Esophagus (tissue), 2 donors: ENCODE measurements at regions not wholly inside any gene's neighbourhood (a gene's known extent, or its start where the extent isn't known, plus 50 kb on each side); places are given as distances from the start of the nearest gene placed in this dataset.
"Not testable (repeated sequence)": the region's sequence is repeated elsewhere in the genome, so short reads cannot be mapped to it uniquely, and the experiment has no call there.

Source experiments
- H3K27ac ChIP-seq, 2 donors: one replicate each; pipeline ENCODE4 v1.5.1; 2013; ENCODE audit warnings: low read depth in 2 of 2, mild to moderate bottlenecking in 2 of 2, inconsistent platforms in 1 of 2, low read length in 1 of 2, moderate library complexity in 1 of 2
- H3K27me3 ChIP-seq, 2 donors: one replicate each; pipeline ENCODE4 v1.6.1; 2013; ENCODE audit warnings: low read length in 2 of 2, control low read depth in 1 of 2, mild to moderate bottlenecking in 1 of 2; ENCODE audit not compliant: insufficient read depth in 2 of 2, control insufficient read depth in 1 of 2
- H3K36me3 ChIP-seq, 2 donors: one replicate each; pipeline ENCODE4 v1.6.1; 2013; ENCODE audit warnings: low read length in 1 of 2; ENCODE audit not compliant: control insufficient read depth in 2 of 2, insufficient read depth in 2 of 2
- H3K4me1 ChIP-seq, 2 donors: one replicate each; pipeline ENCODE4 v1.6.1; 2013; ENCODE audit warnings: low read length in 1 of 2; ENCODE audit not compliant: control insufficient read depth in 2 of 2, insufficient read depth in 2 of 2
- H3K4me3 ChIP-seq, 2 donors: one replicate each; pipeline ENCODE4 v1.5.1; 2013; ENCODE audit warnings: low read length in 2 of 2, mild to moderate bottlenecking in 2 of 2, low read depth in 1 of 2, moderate library complexity in 1 of 2
- H3K9me3 ChIP-seq, 2 donors: one replicate each; pipeline ENCODE4 v1.6.1; 2013; ENCODE audit warnings: mild to moderate bottlenecking in 2 of 2, low read depth in 1 of 2, low read length in 1 of 2, moderate library complexity in 1 of 2; ENCODE audit not compliant: control insufficient read depth in 2 of 2, insufficient read depth in 1 of 2
- WGBS, 2 donors: extraction: QIAGEN DNeasy Blood & Tissue Kit; methylation state at CpG; one replicate each; pipeline ENCODE4 v1.1.7; 2013; 5-methylcytosine and 5-hydroxymethylcytosine counted together
- donor health status: healthy with polysubstance abuse.
- donor health status: Bipolar disorder and iron deficiency.

- H3K36me3 ChIP-seq: no peaks in the 10 kb centered on the region
- WGBS, 2 donors: 87 to 94% methylated on average over 2 of the region's 2 CpGs
- no peak overlapping the region for H3K27ac ChIP-seq
- no peak overlapping the region for H3K4me3 ChIP-seq
- H3K4me1 ChIP-seq: no peaks in the 10 kb centered on the region
- H3K9me3 ChIP-seq: no peaks in the 10 kb centered on the region
- H3K27me3 ChIP-seq: no peaks in the 10 kb centered on the region
Measured at GRCh38 chr4:60913671-60914070, 286.5 kb upstream of the ADGRL3 start.

GRCh38 chr4:60921735-60922134 is 278.4 kb upstream of the ADGRL3 start:
- not testable (repeated sequence) for H3K4me3 ChIP-seq, H3K36me3 ChIP-seq, H3K27me3 ChIP-seq, H3K9me3 ChIP-seq, H3K4me1 ChIP-seq, H3K27ac ChIP-seq
- WGBS, 2 donors: 82 to 85% methylated on average over 4 of the region's 4 CpGs

GRCh38 chr4:60923075-60923474 is 277.1 kb upstream of the ADGRL3 start:
- H3K4me1 ChIP-seq: no peaks in the 10 kb centered on the region
- H3K4me3 ChIP-seq: no peak overlapping the region
- H3K36me3 ChIP-seq: no peaks in the 10 kb centered on the region
- H3K27ac ChIP-seq: no peak overlapping the region
- 68 to 71% methylated on average over 1 of the region's 1 CpG for WGBS, 2 donors
- H3K9me3 ChIP-seq: no peaks in the 10 kb centered on the region
- no peaks in the 10 kb centered on the region for H3K27me3 ChIP-seq

GRCh38 chr4:60926624-60927023 is 273.5 kb upstream of the ADGRL3 start:
- no peaks in the 10 kb centered on the region for H3K36me3 ChIP-seq
- no peak overlapping the region for H3K4me3 ChIP-seq
- 89 to 91% methylated on average over 2 of the region's 2 CpGs for WGBS, 2 donors

GRCh38 chr4:60930866-60931265 is 269.3 kb upstream of the ADGRL3 start:
- WGBS, 2 donors: 90 to 93% methylated on average over 3 of the region's 3 CpGs
- Histone ChIP-seq H3K27ac (no peak overlapping the region), H3K27me3 (no peaks in the 10 kb centered on the region), H3K36me3 (no peaks in the 10 kb centered on the region), H3K4me3 (no peak overlapping the region), H3K4me1 (no peaks in the 10 kb centered on the region), H3K9me3 (no peaks in the 10 kb centered on the region)

More at GRCh38 chr4:60926624-60927023, 273.5 kb upstream of the ADGRL3 start:
- Histone ChIP-seq H3K9me3 (no peaks in the 10 kb centered on the region), H3K27me3 (no peaks in the 10 kb centered on the region), H3K4me1 (no peaks in the 10 kb centered on the region), H3K27ac (no peak overlapping the region)

- no peaks in the 10 kb centered on the region for H3K4me1 ChIP-seq
- WGBS, 2 donors: 61 to 74% methylated on average over 4 of the region's 4 CpGs
- no peaks in the 10 kb centered on the region for H3K36me3 ChIP-seq
- no peak overlapping the region for H3K27ac ChIP-seq
- H3K9me3 ChIP-seq: no peaks in the 10 kb centered on the region
- H3K4me3 ChIP-seq: no peak overlapping the region
- H3K27me3 ChIP-seq: no peaks in the 10 kb centered on the region
Measured at GRCh38 chr4:60934566-60935295, 265.4 kb upstream of the ADGRL3 start.

- Histone ChIP-seq H3K36me3 (no peaks in the 10 kb centered on the region), H3K9me3 (no peaks in the 10 kb centered on the region), H3K4me3 (no peak overlapping the region), H3K27me3 (no peaks in the 10 kb centered on the region), H3K27ac (no peak overlapping the region), H3K4me1 (no peaks in the 10 kb centered on the region)
- WGBS, 2 donors: 53 to 85% methylated on average over 1 of the region's 1 CpG
Measured at GRCh38 chr4:60938181-60938580, 261.9 kb upstream of the ADGRL3 start.

- no peaks in the 10 kb centered on the region for H3K36me3 ChIP-seq
- H3K27me3 ChIP-seq: no peaks in the 10 kb centered on the region
- no peak overlapping the region for H3K4me3 ChIP-seq
- H3K9me3 ChIP-seq: no peaks in the 10 kb centered on the region
- no peak overlapping the region for H3K27ac ChIP-seq
- no peaks in the 10 kb centered on the region for H3K4me1 ChIP-seq
Measured at GRCh38 chr4:60938621-60939020, 261.5 kb upstream of the ADGRL3 start.

GRCh38 chr4:60944060-60944459 is 256.1 kb upstream of the ADGRL3 start:
- Histone ChIP-seq H3K9me3 (no peaks in the 10 kb centered on the region), H3K4me3 (no peak overlapping the region), H3K36me3 (no peaks in the 10 kb centered on the region), H3K27ac (no peak overlapping the region), H3K4me1 (no peaks in the 10 kb centered on the region), H3K27me3 (no peaks in the 10 kb centered on the region)
- WGBS, 2 donors: 50 to 58% methylated on average over 1 of the region's 1 CpG

GRCh38 chr4:60945641-60946040 is 254.5 kb upstream of the ADGRL3 start:
- Histone ChIP-seq H3K4me3 (no peak overlapping the region), H3K27ac (no peak overlapping the region), H3K4me1 (no peaks in the 10 kb centered on the region), H3K27me3 (no peaks in the 10 kb centered on the region), H3K36me3 (no peaks in the 10 kb centered on the region), H3K9me3 (no peaks in the 10 kb centered on the region)
- WGBS, 2 donors: 79 to 86% methylated on average over 4 of the region's 4 CpGs
